ENCODE measurements at regions not wholly inside any gene's neighbourhood (a gene's known extent, or its start where the extent isn't known, plus 50 kb on each side); places are given as distances from the start of the nearest gene placed in this dataset.

- no peak for DNase-seq (ENCODE audit: low read depth, low spot score)
These were observed 713.2 kb upstream of the NRSN1 start for GRCh38 chr6:23412770-23413169.

- DNase-seq (ENCODE audit: low read depth, low spot score) = no peak
These were observed 712.5 kb upstream of the NRSN1 start for GRCh38 chr6:23413327-23414050.

DNA sequence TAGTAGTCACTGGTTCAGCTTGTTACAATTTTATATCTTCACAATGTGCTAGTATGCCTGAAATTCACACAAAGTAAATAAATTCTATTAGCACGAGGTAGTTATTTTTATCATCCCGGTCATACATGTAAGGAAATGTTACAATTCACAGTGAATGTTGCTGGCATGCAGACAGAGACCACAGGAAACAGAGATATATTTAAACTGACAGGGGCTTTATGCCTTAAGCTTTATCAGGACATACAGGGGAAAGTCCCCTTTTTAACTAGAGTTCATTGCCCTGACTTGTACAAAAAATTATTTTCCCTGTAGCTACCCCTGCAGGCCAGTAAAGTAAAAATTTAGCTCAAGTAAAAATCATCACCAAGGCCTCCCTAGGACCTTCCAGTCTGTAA is 712.0 kb upstream of the NRSN1 start:
- peak; percentile 5 for DNase-seq (ENCODE audit: low read depth, low spot score)

DNA sequence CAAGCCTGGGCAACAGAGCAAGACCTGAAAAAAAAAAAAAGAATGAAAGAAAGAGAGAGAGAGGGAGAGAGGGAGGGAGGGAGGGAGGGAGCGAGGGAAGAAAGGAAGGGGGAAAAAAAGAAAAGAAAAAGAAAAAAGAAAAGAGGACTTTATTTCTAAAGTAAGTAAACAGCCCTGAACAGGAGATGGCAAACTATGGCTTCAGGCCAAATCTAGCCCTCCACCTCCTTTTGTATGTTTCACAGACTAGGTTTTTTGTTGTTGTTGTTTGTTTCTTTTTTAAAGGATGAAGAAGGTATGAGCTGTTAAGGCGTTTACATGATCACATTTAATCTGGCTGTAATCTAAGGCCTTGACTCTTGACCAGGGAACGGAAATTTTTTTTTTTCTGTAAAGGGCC is 711.1 kb upstream of the NRSN1 start:
- DNase-seq (ENCODE audit: low read depth, low spot score) = no peak

- no peak for DNase-seq (ENCODE audit: low read depth, low spot score)
These were observed 710.1 kb upstream of the NRSN1 start for GRCh38 chr6:23415819-23416427.

DNA sequence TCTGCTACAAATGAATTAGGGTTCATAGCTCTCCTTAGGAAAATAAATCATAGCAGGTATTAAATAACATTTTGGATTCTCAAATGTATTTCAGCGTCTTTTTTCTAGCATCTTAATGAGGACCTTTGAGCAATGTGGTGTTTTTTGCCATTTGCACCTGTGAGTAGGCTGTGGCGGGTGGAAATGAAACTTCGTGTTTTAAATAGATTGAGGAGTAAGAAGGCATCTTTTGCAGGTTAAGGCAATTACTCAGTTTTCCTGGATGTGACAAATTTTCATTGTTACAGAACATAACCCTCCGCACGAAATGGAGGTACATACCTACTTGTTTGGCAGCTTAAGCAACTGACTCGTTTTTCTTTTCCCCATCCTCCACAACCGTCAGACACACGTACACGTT is 708.9 kb upstream of the NRSN1 start:
- DNase-seq (ENCODE audit: low read depth, low spot score) = no peak

- DNase-seq (ENCODE audit: low read depth, low spot score) = no peak
These were observed 707.9 kb upstream of the NRSN1 start for GRCh38 chr6:23418095-23418494.

DNA sequence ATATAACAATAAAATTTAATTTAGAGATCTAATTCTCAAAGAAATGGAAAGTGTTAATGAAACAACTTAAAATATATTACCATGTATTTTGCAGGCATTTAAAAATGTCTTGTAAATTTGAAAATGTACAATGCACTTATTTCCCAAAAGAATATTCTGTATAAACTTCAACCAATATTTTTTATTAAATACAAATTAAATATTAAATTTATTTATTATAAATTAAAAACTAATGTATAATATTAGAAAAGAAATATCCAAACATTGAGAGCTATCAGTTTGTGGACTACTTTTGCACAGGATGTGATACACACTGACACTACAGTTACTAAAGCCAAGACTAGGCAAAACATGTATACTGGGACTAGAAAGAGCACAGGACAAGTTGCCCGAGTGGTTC is 707.0 kb upstream of the NRSN1 start:
- no peak for DNase-seq (ENCODE audit: low read depth, low spot score)

- DNase-seq (ENCODE audit: low read depth, low spot score) = no peak
These were observed 705.2 kb upstream of the NRSN1 start for GRCh38 chr6:23420659-23421350.

GRCh38 chr6:23424584-23424983 is 701.4 kb upstream of the NRSN1 start:
- no peak for DNase-seq (ENCODE audit: low read depth, low spot score)

- DNase-seq (ENCODE audit: low read depth, low spot score) = no peak
These were observed 690.9 kb upstream of the NRSN1 start for GRCh38 chr6:23435126-23435525.

GRCh38 chr6:23435798-23436197 is 690.2 kb upstream of the NRSN1 start:
- DNase-seq (ENCODE audit: low read depth, low spot score) = no peak

GRCh38 chr6:23441808-23442461 is 684.1 kb upstream of the NRSN1 start:
- DNase-seq (ENCODE audit: low read depth, low spot score) = no peak

- DNase-seq (ENCODE audit: low read depth, low spot score) = no peak
These were observed 680.8 kb upstream of the NRSN1 start for GRCh38 chr6:23445157-23445710.

DNA sequence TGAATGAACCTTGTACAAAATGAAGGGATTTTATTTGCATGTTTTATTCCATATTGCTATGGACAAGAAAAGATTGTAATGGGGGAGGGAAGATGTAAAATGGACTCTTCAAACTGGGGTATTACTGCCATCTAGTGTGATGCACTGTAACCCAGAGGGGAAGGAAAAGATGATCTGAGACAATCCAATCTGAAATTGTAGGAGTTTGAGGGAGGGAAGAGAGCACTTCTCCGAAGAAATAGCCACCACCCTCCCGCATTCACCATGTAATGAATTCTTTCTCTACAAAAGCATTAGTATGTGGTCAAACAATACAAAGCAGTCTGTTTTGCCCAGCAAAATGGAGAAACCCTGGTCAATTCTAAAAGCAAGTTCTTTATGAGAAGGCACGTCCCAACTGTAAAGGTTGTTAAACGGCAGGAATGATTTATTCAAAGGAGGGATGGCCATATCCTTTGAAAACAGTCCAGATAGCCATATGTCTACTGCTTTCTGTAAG is 679.5 kb upstream of the NRSN1 start:
- peak; percentile 40 for DNase-seq (ENCODE audit: low read depth, low spot score)

GRCh38 chr6:23447731-23448130 is 678.3 kb upstream of the NRSN1 start:
- DNase-seq (ENCODE audit: low read depth, low spot score) = no peak

DNA sequence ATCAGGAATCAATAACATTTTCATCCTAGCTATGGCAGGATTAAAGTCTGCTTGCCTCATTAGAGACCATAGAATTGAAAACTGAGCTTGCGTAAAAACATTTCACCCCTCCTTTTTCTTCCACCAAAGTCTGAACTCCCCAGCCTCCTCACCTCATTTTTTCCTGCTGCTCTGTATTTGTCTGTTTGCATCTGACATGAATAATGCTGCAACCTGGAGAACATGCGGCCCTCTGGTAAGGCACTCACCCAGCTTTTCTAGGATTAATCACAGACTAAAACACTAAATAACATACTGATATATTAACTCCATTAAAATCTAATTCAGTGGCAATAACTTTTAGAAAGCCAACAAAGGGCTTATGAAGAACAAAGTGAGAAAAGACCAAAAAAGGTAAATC is 677.7 kb upstream of the NRSN1 start:
- no peak for DNase-seq (ENCODE audit: low read depth, low spot score)

- no peak for DNase-seq (ENCODE audit: low read depth, low spot score)
These were observed 671.7 kb upstream of the NRSN1 start for GRCh38 chr6:23454080-23454976.

- DNase-seq (ENCODE audit: low read depth, low spot score) = no peak
These were observed 670.3 kb upstream of the NRSN1 start for GRCh38 chr6:23455754-23456153.

DNA sequence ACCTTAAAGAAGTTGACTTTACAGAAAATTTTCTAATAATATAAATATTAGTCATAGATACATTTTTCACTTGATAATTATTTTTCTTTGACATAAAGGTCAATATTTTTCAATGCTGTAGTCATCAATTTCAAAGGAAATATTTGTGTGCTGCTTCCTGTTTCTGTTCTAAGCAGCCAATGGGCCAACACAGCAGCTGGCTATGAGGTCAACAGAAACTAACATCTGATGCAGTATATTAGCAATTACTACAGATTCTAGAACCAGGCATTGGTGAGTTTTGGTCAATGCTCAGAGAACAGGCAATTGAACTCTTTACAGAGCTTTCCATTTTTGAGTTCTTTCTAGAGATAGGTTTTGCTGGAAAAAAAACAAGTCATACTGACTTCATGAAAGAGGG is 669.6 kb upstream of the NRSN1 start:
- DNase-seq (ENCODE audit: low read depth, low spot score) = no peak

GRCh38 chr6:23457321-23457720 is 668.7 kb upstream of the NRSN1 start:
- DNase-seq (ENCODE audit: low read depth, low spot score) = no peak
